Adrenal gland (tissue), 5 donors: ENCODE measurements at regions not wholly inside any gene's neighbourhood (a gene's known extent, or its start where the extent isn't known, plus 50 kb on each side); places are given as distances from the start of the nearest gene placed in this dataset.

Experiments
- POLR2A ChIP-seq, 2 donors: fragments of 450-650 bp; IDR thresholded peaks; one replicate each; pipeline ENCODE4 v1.6.1; 2017; ENCODE audit warnings: antibody characterized with exemption in 2 of 2, mild to moderate bottlenecking in 2 of 2, moderate library complexity in 1 of 2
- TF ChIP-seq, protein P1 (sequence below), 6 experiments: fragments of 450-650 bp in 4 of 6; fragments of 200-600 bp in 2 of 6; sonication (generic) in 1 of 6; IDR thresholded peaks; 1 replicate in 5 of 6; 2 replicates in 1 of 6; pipeline versions ENCODE4 v1.5.1 to v1.8.0; 2016 to 2021; ENCODE audit warnings: antibody characterized with exemption in 6 of 6, mild to moderate bottlenecking in 2 of 6, moderate library complexity in 1 of 6
- donor health status: DM: no; HTN: no; CAD: no.

DNA sequence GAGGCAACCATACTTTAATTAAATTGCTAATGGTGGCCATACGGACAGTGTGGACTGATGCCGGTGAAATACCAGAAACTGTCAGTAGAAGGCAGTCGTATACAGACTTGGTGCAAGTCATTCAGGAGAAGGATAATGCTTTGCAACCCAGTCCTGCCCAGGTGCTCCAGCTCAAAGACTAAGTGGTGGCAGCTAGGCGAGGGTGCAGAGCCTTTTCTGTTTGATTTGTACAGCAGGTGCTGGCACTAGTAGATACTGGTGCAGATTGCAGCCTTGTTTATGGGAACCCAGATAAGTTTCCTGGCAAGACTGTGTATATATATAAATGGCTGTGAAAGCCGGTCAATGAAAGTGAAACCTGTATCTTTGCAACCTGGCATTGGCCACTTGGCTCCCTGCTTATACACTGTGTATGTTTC, 208.3 kb upstream of the SYT4 start:
- TF ChIP-seq, protein P1, sequence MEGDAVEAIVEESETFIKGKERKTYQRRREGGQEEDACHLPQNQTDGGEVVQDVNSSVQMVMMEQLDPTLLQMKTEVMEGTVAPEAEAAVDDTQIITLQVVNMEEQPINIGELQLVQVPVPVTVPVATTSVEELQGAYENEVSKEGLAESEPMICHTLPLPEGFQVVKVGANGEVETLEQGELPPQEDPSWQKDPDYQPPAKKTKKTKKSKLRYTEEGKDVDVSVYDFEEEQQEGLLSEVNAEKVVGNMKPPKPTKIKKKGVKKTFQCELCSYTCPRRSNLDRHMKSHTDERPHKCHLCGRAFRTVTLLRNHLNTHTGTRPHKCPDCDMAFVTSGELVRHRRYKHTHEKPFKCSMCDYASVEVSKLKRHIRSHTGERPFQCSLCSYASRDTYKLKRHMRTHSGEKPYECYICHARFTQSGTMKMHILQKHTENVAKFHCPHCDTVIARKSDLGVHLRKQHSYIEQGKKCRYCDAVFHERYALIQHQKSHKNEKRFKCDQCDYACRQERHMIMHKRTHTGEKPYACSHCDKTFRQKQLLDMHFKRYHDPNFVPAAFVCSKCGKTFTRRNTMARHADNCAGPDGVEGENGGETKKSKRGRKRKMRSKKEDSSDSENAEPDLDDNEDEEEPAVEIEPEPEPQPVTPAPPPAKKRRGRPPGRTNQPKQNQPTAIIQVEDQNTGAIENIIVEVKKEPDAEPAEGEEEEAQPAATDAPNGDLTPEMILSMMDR (IDR thresholded peaks at IDR 0.05) = no peak
- TF ChIP-seq POLR2A (IDR thresholded peaks at IDR 0.05) = no peak
